ENCODE measurements at regions not wholly inside any gene's neighbourhood (a gene's known extent, or its start where the extent isn't known, plus 50 kb on each side); places are given as distances from the start of the nearest gene placed in this dataset.
"Not testable (repeated sequence)": the region's sequence is repeated elsewhere in the genome, so short reads cannot be mapped to it uniquely, and the experiment has no call there.

DNA sequence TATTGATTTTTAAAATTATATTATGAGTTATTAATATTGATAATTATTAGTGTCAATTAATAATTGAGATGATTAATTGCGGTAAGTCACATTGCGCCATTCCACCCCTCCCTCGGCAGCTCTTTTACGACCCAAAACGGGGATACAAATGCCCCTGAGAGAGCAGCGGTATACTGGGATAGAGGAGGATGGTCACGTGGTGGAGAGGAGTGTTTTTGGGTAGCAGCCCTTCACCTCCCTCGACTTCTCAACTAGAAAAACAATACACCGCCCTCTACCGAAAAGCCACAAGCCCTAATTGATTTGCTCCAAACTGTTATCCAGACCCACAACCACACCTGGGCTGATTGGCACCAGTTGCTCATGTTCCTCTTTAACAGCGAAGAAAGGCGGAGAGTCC lies 71.0 kb downstream of the DAPL1 start:
- not testable (repeated sequence) for DNase-seq (ENCODE audit: low read depth)

DNA sequence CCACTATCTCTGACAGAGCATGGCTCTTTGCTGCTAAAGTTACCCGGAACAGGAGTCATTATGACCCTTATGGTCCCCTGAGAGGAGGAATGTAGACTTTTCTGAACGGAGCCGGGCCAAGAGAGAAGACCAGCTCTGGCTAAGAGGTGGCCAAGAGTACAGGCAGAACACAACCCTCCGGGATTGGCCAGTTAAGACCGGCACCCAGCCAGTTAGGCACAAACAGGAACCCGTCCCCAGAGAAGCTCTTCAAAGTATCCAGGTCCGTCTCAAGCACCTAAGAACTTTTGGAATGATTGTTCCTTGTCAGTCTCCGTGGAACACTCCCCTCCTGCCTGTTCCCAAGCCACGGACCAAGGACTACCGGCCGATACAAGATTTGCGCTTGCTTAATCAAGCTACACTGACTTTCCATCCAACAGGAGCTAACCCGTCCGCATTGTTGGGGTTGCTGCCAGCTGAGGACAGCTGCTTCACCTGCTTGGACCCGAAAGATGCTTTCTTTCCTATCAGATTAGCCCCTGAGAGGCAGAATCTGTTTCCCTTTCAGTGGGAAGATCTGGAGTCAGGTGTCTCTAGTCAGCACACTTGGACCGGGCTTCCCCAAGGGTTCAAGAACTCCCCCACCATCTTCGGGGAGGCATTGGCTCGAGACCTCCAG lies 72.5 kb downstream of the DAPL1 start:
- not testable (repeated sequence) for DNase-seq (ENCODE audit: low read depth)

DNA sequence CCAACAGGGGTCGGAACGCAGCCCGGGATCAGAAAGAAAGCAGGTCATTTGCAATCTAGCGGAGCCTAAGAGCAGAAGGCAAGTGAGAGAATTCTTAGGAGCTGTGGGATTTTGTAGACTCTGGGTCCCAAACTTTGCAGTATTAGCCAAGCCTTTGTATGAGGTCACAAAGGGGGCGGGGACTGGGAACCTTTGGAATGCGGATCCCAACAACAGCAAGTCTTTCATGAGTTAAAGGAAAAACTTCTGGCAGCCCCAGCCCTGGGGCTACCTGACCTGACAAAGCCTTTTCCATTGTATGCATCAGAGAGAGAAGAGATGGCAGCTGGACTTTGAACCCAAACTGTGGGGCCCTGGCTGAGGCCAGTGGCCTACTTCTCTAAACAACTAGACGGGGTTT lies 73.3 kb downstream of the DAPL1 start:
- DNase-seq (ENCODE audit: low read depth), result not testable (repeated sequence)

DNA sequence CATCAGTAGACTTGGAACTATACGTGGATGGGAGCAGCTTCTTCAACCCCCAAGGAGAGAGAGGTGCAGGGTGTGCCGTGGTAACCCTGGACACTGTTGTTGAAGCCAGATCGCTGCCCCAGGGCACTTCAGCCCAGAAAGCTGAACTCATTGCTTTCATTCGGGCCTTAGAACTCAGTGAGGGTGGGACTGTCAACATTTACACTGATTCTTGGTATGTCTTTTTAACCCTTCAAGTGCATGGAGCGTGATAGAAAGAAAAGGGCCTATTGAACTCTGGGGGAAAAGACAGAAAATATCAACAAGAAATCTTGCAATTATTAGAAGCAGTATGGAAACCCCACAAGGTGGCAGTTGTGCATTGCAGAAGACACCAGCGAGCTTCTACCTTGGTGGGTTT lies 74.0 kb downstream of the DAPL1 start:
- DNase-seq (ENCODE audit: low read depth), result not testable (repeated sequence)

DNA sequence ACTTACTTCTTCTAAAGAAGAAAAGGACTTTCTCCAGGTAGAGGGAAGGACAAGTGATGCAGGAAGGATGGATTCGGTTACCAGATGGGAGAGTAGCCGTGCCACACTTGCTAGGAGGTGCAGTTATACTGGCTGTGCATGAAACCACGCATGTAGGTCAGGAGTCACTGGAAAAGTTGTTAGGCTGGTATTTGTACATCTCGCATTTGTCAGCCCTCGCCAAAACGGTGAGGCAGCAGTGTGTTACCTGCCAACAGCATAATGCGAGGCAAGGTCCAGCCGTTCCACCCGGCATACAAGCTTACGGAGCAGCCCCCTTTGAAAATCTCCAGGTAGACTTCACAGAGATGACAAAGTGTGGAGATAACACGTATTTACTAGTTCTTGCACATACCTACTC lies 74.5 kb downstream of the DAPL1 start:
- not testable (repeated sequence) for DNase-seq (ENCODE audit: low read depth)

DNA sequence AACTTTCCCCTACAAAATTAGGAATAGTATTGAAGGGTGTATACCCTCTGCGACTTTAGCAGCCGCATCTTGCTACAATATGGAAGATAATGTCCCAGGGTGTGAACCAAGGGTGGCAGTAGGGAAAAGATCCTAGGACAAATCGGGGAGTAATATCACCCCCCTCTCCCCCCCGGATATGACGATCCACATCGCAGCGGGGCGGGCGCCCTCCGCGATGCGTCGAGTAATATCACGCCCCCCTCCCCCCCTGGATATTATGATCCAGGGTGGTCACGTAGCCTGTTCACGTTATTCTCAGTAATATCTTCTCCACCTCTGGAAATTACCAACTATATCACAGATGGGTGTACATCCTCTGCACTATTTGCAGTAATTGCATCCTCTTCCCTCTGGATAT lies 82.9 kb downstream of the DAPL1 start:
- DNase-seq (ENCODE audit: low read depth), result no peak

DNA sequence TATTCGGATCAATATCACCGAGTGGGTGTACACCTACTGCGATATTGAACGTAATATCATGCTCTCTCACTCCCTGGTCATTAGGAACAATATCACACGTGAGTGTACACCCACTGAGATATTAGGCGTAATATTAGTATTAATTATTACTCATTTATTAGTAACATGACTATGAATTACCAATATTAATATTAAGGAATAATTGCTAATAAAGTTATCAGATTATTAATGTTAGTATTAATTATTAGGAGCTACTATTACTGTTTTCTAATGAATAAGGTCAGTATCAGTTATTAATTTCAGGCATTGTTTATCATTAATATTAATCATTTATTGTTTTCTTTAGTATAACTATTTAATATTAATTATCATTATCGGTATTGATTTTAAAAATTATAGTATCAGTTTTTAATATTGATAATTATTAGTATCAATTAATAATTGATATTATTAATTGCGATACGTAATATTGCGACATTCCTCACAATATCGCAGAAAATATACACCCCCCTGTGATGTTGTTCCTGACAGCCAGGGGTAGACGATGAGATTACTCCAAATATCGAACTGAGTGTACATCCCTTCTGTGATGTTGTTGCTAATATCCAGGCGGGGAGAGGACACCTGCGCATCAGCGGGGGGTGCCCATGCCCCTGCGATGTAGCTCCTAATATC lies 84.2 kb downstream of the DAPL1 start:
- no peak for DNase-seq (ENCODE audit: low read depth)

DNA sequence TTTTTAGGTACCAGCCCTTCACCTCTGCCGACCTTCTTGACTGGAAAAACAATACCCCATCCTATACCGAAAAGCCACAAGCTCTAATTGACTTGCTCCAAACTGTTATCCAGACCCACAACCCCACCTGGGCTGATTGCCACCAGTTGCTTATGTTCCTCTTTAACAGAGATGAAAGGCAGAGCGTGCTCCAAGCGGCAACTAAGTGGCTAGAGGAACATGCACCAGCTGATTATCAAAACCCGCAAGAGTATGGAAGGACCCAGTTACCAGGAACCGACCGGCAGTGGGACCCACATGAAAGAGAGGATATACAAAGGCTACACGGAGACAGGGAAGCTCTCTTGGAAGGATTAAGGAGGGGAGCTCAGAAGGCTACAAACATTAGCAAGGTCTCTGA lies 86.1 kb upstream of the TANC1 start:
- no peak for DNase-seq (ENCODE audit: low read depth)

DNA sequence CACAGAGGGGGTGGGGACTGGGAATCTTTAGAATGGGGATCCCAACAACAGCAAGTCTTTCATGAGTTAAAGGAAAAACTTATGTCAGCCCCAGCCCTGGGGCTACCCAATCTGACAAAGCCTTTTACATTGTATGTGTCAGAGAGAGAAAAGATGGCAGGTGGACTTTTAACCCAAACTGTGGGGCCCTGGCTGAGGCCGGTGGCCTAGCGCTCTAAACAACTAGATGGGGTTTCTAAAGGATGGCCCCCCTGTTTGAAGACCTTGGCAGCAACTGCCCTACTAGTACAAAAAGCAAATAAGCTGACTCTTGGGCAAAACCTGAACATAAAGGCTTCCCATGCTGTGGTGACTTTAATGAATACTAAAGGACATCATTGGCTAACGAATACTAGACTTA lies 83.9 kb upstream of the TANC1 start:
- not testable (repeated sequence) for DNase-seq (ENCODE audit: low read depth)

DNA sequence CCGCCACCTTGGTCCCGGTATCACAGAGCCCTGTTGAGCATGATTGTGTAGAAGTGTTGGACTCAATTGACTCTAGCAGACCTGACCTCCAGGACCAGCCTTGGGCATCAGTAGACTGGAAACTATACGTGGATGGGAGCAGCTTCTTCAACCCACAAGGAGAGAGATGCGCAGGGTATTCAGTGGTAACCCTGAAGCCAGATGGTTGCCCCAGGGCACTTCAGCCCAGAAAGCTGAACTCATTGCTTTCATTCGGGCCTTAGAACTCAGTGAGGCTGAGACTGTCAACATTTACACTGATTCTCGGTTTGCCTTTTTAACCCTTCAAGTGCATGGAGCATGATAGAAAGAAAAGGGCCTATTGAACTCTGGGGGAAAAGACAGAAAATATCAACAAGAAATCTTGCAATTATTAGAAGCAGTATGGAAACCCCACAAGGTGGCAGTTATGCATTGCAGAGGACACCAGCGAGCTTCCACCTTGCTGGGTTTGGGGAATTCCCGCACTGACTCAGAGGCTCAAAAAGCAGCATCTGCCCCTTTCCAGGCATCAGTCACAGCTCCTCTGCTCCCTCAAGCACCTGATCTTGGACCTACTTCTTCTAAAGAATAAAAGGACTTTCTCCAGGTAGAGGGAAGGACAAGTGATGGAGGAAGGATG lies 83.3 kb upstream of the TANC1 start:
- not testable (repeated sequence) for DNase-seq (ENCODE audit: low read depth)

DNA sequence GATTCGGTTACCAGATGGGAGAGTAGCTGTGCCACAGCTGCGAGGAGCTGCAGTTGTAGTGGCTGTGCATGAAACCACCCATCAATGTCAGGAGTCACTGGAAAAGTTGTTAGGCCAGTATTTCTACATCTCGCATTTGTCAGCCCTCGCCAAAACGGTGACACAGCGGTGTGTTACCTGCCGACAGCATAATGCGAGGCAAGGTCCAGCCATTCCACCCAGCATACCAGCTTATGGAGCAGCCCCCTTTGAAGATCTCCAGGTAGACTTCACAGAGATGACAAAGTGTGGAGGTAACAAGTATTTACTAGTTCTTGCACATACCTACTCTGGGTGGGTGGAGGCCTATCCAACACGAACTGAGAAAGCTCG lies 82.8 kb upstream of the TANC1 start:
- DNase-seq (ENCODE audit: low read depth), result not testable (repeated sequence)

DNA sequence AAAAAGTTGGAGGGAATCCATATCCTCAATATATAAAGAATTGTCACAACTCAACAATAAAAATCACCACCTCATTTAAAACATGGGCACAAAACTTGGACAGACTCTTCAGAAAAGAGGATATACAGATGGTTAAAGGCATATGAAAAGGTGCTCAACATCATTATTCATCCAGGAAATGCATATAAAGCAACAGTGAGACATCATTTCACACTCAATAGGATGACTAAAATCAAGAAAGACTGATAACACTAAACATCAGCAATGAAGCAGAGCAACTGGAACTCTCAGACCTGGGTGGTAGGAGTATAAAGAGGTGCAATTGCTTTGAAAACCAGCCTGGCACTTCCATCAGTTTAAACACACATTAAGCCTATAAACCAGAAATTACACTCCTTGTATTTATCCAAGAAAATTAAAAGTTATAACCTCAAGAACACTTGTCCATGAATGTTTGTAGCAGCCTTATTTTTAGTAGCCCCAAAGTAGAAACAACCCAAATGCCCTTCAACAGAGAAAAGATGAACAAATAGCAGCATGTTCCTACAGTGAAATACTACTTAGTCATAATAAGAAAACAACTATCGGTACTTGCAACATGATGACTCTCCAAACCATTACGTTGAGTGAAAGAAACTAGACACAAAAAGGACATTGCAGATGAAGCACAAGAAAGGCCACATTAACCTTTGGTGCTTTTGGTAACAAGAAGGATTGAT lies 79.1 kb upstream of the TANC1 start:
- DNase-seq (ENCODE audit: low read depth), result no peak

DNA sequence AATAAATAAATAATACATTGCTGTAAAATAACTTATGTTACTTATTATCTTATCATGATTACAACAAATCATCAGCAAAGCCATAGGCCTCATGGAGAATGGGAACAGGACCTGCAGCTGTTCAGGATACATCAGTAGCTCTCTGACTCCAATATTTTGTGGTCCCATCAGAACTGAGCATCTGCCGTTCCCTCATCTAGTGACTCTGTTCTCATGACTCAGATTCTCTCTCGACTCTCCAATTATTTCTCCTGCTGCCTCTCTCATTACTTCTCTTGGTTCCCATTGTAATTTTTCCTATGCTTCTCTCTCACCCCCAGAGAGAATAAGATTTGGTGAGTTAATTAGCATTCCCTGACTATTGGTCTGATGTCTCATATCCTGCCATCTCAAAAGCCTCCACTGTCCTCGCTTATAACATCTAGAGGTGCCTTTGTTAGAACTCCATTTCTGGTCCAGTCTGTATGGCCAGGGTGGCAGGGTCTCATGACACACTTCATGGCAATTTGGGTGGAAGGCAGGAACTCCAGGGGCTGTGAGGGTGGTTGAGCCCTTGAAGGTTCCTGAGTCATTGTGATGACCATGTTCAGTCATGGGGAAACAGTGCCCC lies 78.0 kb upstream of the TANC1 start:
- no peak for DNase-seq (ENCODE audit: low read depth)

DNA sequence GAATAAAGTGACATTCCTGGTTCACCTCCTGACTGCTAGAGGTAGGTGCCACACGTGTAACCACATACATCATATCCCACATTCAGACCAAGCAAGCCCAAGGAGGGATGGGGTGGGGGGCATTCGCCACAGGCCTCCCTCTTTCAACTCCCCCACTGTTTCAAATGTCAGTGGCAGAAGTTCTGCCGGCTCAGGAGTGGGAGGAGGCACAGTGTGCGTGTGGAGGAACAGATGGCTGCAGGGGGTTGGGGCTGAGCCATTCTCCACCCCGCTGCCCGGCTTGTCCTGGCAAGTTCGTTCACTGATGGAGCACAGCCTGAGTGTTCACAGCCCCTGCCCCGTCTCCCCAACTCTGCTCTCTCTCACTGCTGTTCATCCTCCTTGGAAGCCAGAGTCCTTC lies 75.4 kb upstream of the TANC1 start:
- DNase-seq (ENCODE audit: low read depth), result no peak

DNA sequence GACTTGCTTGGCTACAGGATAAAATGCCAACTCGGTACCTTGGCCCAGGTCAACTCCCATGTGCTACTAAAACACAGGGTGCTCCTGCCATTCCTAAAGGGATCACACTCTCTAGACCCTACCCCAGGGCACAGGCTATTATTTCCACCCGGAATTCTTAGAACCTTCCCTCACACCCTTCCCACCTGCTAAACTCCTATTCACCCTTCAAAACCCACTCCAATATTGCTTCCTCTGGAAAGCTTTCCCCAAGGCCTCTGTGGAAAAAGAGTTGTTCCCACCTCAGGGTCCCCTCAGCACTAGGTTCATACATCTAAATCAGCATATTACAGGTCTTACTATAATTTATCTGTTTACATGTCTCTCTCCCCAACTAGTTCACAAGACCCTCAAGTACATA lies 75.0 kb upstream of the TANC1 start:
- no peak for DNase-seq (ENCODE audit: low read depth)

DNA sequence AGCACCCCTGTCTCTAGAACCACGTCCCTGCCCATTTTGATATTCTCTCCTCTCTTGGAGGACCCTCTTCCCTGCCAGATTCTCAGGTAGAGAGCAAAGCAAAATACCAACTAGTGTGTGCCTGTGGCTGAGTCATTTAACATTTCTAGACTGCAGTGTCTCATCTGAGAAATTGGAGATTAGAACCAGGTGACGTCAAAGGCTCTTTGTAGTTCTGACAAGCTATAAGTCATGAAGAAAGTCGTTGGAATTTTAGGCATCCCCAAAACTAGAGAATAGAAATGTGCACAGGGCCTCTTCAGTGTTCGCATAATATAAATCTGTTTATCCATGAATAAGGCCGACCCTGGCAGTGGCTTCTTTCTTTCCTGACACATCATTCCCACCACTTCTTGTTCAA lies 74.4 kb upstream of the TANC1 start:
- no peak for DNase-seq (ENCODE audit: low read depth)

DNA sequence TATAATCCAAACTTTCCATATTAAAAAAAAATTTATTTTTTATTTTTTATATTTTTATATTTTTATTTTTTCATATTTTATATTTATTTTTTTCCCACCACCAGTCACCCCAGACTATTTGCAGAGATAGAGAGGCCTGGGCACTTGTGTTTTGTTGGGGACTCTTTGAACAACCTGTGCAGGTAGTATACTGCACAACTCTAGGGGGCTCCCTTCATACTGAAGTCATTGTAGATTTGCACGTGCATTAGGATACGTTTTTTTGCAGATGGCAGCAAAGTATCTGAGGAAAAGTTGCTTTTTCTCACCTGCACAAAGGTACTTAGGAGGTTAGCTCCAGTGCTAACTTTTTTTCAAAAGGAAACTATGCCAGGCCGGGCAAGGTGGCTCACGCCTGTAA lies 73.9 kb upstream of the TANC1 start:
- no peak for DNase-seq (ENCODE audit: low read depth)

DNA sequence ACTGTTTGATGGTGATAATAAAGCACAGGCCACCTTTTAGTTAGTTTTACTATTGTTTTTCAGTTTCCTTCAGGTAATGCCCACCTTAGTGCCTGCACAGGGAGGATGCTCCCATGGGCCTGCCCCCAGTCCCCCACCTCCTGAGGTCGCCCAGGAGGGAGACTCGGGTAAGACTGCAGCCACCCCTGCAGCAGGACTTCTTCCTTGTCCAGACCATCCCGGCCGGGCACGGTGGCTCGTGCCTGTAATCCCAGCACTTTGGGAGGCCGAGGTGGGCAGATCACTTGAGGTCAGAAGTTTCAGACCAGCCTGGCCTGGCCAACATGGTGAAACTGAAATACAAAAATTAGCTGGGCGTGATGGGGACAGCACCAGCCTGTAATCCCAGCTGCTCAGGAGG lies 68.1 kb upstream of the TANC1 start:
- no peak for DNase-seq (ENCODE audit: low read depth)

DNA sequence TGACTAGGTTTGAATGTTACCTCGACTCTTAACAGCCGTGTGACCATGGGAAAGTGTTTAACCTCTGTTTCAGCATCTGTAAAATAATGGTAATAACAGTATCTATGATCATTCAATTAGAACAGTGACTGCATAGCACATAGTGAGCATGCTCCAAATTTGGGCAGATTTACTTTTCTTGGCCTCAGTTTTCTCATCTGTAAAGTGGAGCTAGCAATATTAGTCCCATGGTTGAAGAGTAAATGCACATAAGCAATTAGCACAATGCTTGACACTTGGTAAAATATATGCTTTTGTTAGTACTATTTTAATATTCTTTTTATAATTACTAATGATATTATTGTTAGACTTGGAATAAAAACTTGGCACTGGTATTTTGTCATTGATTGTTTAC lies 66.4 kb upstream of the TANC1 start:
- no peak for DNase-seq (ENCODE audit: low read depth)

DNA sequence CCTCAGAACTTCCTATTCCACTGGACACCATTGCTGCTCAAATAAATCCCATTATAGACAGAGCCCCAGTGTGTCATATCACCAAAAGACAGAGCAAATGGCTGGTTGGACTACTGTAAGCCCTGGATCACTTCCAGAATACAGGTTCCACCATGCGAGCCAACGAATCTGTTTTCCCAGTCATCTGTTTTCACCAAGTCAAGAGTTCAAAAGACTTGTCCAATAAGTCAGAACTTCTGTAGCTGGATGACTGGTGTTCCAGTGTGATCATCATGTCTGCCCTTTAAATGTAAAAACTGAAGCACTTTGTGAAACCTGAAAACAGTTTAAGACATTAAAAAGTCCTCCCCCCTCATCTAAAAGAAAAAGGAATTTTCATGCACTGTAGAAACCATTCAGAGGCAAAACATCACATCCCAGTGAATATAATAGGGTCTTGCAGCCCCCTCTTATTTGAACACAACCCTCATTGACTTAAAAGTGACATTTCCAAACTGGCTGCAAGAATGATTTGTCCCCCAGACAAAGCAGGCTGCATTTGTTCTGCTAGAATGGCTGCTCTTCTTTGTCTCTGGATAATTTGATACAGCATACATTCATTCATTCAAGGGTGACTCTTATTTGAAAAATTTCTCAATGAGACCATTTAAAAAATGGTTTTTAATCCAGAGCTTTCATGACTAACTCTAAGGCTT lies 64.6 kb upstream of the TANC1 start:
- DNase-seq (ENCODE audit: low read depth), result no peak

DNA sequence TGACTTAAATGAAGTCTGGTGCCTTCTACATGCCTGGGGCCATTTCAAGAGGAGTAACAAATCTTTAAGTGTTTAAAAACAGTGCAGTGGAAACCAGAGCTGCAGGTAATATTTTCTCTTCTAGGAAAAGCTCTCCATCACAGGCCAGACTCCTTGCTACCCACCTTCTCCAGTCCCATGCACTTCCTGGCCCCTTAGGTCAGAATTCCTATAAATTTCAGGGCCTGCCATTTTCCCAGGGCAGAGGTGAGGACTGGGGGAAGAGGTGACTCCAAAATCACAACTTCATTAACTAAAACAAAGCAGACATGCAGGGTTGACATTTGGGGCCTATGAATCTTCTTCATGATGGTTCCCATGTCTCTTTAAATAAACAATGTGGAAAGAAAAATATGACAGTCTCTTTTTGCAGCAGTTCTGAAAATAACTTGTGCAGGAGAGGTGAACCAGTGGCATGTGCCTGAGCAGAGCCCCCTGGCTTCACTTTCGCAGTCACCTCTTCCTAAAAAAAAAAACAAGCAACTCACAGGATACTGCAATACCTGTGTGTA lies 63.7 kb upstream of the TANC1 start:
- no peak for DNase-seq (ENCODE audit: low read depth)

DNA sequence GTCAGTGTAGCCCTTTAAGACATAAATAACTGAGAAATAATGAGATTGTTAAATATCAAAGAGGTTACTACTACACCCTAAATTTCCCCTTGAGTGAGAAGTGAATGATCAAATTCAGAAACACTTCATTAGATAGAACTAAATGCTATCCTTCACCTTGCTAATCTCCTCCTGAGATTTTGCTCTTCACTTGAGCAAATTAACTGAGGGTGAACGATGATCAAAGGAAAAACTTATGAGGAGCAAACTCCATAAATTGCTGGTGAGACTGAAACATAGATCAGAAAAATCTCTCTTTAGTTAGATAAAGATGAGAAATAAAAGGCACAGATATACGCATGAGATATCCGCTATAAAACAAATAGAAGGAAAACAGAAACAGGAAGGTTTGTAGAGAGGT lies 63.1 kb upstream of the TANC1 start:
- DNase-seq (ENCODE audit: low read depth), result no peak

Measured in stromal cell of bone marrow (primary cell).